Epidermal melanocyte (primary cell): ENCODE measurements at regions not wholly inside any gene's neighbourhood (a gene's known extent, or its start where the extent isn't known, plus 50 kb on each side); places are given as distances from the start of the nearest gene placed in this dataset.

Source experiments
- DNase-seq: peaks from one replicate; pipeline ENCODE4 v3.0.0; 2011; ENCODE audit warnings: low spot score; ENCODE audit not compliant: insufficient read length

DNA sequence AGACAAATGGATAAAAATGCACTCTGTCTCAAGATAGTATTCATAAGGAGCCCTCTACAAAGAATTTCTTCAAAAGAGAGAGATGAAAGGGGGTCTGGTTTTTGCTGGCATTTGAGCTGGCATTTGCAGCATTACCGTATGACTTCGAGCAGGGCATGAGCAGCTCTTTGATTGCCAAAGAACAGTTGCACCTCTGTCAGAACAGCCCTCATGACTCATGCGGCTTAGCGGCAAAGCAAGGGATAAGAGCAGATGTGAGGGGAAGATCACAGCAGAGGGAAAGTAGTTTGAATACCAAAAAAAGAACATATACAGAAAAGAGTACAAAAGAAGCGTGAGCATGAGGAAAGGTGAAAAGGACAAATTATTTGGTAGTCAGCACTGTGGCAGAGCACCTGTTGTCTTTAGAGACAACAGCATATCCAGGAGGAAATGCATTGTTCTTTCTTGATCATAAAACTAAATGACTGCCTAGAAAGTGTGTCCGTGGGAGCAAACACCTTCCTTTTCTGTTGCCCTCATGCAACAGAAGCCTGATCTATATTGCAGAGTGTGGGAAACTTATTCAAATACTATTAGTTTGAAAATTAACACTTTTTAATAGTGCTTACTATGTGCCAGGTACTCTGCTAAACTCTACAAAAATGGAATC, 80.5 kb upstream of the SLC24A5 start:
- peak; percentile 58 for DNase-seq

DNA sequence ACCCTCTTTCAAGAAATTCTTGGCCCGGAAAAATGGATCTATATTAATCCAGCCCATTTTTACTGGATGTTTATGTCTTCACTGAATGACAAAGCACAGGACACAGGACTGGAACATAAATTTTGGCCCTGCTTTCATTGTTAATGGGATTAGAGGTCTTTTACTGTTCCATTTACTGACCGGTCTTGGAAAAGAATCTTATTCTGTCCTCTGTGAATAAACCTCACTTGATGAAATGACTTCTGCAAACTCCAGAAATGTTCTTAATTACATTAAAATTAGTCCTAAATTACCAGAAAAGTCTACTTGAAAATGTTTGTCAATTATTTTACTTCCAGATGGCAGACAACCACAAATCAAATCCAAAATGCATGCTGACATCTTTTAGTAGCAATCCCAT, 79.3 kb upstream of the SLC24A5 start:
- no peak for DNase-seq

GRCh38 chr15:48046813-48047438, 73.9 kb upstream of the SLC24A5 start:
- DNase-seq = no peak

- no peak for DNase-seq
Measured at GRCh38 chr15:48049736-48050135, 71.1 kb upstream of the SLC24A5 start.

DNA sequence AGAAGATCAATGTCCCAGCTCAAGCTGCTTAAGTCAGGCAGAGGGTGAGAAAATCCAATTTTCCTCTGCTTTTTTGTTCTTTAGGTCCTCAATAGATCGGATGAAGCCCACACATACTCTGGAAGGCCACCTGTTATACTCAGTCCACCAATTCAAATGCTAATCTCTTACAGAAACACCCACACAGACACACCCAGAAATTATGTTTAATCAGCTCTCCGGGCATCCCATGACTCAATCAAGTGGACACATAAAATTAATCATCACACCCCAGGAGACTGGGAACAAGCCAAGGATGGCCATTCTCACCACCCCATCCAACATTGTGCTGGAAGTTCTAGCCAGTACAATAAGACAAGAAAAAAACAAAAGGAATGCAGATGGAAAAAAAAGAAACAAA, 67.8 kb upstream of the SLC24A5 start:
- DNase-seq = no peak

GRCh38 chr15:48058371-48058770, 62.4 kb upstream of the SLC24A5 start:
- DNase-seq = no peak

DNA sequence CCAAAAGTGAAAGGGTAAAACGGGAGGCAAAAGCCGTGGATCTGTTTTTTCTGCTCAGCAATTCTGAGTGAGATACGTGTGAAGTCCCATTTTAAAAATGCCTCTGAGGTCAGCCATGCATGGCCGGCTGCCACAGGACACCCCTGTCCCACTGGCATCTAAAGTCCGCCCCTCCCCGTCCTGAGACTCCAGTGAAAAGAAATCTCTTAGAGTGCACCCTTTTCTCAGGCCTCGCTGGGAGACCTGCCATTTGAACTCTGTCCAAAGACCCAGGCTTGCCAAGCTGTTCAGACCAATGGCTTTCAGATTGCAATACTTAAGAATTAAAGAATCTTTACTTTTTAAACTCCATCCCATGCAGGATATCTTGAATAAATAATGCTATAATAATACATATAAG, 61.0 kb upstream of the SLC24A5 start:
- no peak for DNase-seq

DNA sequence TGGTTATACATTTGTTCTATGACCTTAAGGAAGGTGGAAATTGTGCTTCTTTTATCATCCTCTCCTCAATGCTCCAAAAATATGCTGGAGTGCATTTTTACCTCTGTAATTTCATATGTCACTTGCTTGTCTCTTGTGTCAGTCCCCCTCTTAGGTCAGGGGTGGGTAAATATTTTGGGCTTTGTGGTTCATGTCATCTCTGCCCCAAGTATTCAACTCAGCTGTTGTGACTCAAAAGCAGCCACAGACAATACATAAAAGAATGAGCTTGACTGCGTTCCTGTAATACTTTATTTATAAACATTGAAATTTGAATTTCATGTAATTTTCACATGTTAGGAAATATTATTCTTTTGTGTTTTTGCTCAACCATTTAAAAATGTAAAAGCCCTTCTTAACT, 60.4 kb upstream of the SLC24A5 start:
- no peak for DNase-seq

DNA sequence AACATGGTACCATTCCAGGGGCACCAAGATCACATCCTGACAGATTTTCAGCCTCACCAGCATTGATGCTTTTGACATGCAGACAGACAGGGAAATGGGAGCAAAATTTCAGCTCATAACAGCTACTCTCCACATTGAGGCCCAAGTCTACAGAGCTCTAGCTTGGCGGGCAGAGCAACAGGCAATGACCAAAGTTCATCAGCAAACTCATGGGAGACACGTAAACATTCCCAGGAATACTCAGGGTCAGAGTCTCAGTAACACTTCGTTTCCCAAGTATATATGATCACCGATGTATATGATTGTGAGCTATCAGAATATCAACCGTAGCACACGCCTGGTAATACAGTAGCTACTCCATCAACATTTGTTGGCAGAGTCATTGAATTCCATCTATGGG, 59.2 kb upstream of the SLC24A5 start:
- no peak for DNase-seq

- DNase-seq = no peak
Measured at GRCh38 chr15:48062148-48062872, 58.5 kb upstream of the SLC24A5 start.

- no peak for DNase-seq
Measured at GRCh38 chr15:48063411-48063985, 57.3 kb upstream of the SLC24A5 start.

- no peak for DNase-seq
Measured at GRCh38 chr15:48064421-48064820, 56.4 kb upstream of the SLC24A5 start.

- DNase-seq = no peak
Measured at GRCh38 chr15:48066456-48066855, 54.3 kb upstream of the SLC24A5 start.
